Activated naive CD4-positive, alpha-beta T cell treated with anti-CD3 and anti-CD28 coated beads, Interleukin-2, amount 50 U/mL, for 16 hours (primary cell): ENCODE measurements at regions not wholly inside any gene's neighbourhood (a gene's known extent, or its start where the extent isn't known, plus 50 kb on each side); places are given as distances from the start of the nearest gene placed in this dataset.
"Not testable (repeated sequence)": the region's sequence is repeated elsewhere in the genome, so short reads cannot be mapped to it uniquely, and the experiment has no call there.

Source experiments
- DNase-seq: peaks from one replicate; pipeline ENCODE4 v3.0.0-alpha.2; 2020

GRCh38 chrX:78603908-78604307, 55.2 kb downstream of the RTL3 start:
- no peak for DNase-seq

- DNase-seq, result peak; percentile 9
These were observed 63.1 kb downstream of the RTL3 start for GRCh38 chrX:78595901-78596502.

- DNase-seq, result no peak
These were observed 65.4 kb downstream of the RTL3 start for GRCh38 chrX:78593701-78594100.

GRCh38 chrX:78592030-78592429, 67.1 kb downstream of the RTL3 start:
- DNase-seq, result no peak

- DNase-seq, result no peak
These were observed 84.8 kb downstream of the RTL3 start for GRCh38 chrX:78574306-78574705.

- DNase-seq, result no peak
These were observed 85.5 kb downstream of the RTL3 start for GRCh38 chrX:78573630-78574029.

- DNase-seq, result no peak
These were observed 87.3 kb downstream of the RTL3 start for GRCh38 chrX:78571849-78572248.

GRCh38 chrX:78555401-78555980, 103.6 kb downstream of the RTL3 start:
- DNase-seq, result no peak

- DNase-seq, result not testable (repeated sequence)
These were observed 106.5 kb downstream of the RTL3 start for GRCh38 chrX:78552628-78553027.

- no peak for DNase-seq
These were observed 111.1 kb downstream of the RTL3 start for GRCh38 chrX:78548012-78548411.

- no peak for DNase-seq
These were observed 113.9 kb downstream of the RTL3 start for GRCh38 chrX:78545233-78545632.

GRCh38 chrX:78543281-78543680, 115.8 kb downstream of the RTL3 start:
- DNase-seq, result no peak

- DNase-seq, result no peak
These were observed 119.0 kb downstream of the RTL3 start for GRCh38 chrX:78540171-78540570.

- DNase-seq, result no peak
These were observed 124.9 kb downstream of the RTL3 start for GRCh38 chrX:78534221-78534620.

- DNase-seq, result no peak
These were observed 126.8 kb downstream of the RTL3 start for GRCh38 chrX:78532363-78532762.

- no peak for DNase-seq
These were observed 131.3 kb downstream of the RTL3 start for GRCh38 chrX:78527818-78528217.

- DNase-seq, result peak; percentile 12
These were observed 131.9 kb downstream of the RTL3 start for GRCh38 chrX:78527263-78527662.

- no peak for DNase-seq
These were observed 136.5 kb downstream of the RTL3 start for GRCh38 chrX:78522601-78523000.

- DNase-seq, result peak; percentile 46
These were observed 142.0 kb downstream of the RTL3 start for GRCh38 chrX:78517124-78517523.

GRCh38 chrX:78514852-78515251, 144.3 kb downstream of the RTL3 start:
- peak; percentile 10 for DNase-seq

GRCh38 chrX:78513971-78514738, 145.0 kb downstream of the RTL3 start:
- DNase-seq, result no peak

- no peak for DNase-seq
These were observed 152.9 kb downstream of the RTL3 start for GRCh38 chrX:78506248-78506647.

- DNase-seq, result no peak
These were observed 162.6 kb downstream of the RTL3 start for GRCh38 chrX:78496483-78496882.

- DNase-seq, result no peak
These were observed 165.8 kb upstream of the CYSLTR1 start for GRCh38 chrX:78493180-78493579.
